ENCODE measurements at regions not wholly inside any gene's neighbourhood (a gene's known extent, or its start where the extent isn't known, plus 50 kb on each side); places are given as distances from the start of the nearest gene placed in this dataset.

GRCh38 chr14:97457575-97458085 is 660.4 kb downstream of the VRK1 start:
- no peak for DNase-seq

- no peak for DNase-seq
These were observed 661.1 kb downstream of the VRK1 start for GRCh38 chr14:97458255-97458654.

- peak in 3 of 4 experiments; percentile 4 to 18 (median 9) for DNase-seq
These were observed 661.7 kb downstream of the VRK1 start for GRCh38 chr14:97458661-97459579.

GRCh38 chr14:97462081-97462480 is 664.9 kb downstream of the VRK1 start:
- DNase-seq, result no peak

DNA sequence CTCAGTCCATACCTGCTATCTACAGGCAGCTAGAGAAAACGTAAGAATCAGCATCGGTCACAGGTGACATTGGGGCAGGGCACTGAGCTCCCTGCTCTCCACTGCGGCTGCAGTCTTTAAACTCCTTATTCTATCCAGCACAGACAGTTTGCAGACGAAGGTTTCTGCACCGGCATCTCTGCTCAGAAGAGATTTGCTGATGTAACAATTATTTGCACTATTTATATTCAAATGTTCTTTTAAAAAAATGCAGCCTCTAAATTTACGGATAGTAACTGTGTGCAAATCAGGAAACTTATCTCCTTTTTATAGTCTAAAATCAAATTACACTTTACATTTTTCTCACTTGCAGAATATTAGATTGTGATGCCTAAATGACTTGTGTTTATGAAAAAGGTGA is 671.0 kb downstream of the VRK1 start:
- no peak for DNase-seq

DNA sequence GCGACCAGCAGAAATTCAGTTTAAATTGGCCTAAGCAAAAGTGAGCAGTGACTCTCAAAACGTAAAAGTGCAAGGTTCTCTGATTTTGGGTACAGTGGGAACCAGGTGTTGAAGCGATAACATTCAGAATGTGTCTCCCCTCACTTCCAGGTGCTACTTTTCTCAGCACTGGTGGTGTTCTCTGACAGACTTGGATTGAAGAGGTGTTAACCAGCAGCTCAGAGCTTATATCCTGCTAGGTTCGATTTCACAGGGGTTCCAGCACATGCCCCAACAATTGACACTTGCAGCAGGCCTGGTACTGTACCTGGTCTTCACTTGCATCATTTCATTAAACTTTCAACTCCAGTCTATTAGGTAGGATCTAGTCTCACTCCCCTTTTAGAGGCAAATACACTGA is 680.2 kb downstream of the VRK1 start:
- DNase-seq, result no peak

- no peak for DNase-seq
These were observed 688.0 kb downstream of the VRK1 start for GRCh38 chr14:97485201-97485600.

- no peak for DNase-seq
These were observed 689.5 kb downstream of the VRK1 start for GRCh38 chr14:97486601-97487120.

DNA sequence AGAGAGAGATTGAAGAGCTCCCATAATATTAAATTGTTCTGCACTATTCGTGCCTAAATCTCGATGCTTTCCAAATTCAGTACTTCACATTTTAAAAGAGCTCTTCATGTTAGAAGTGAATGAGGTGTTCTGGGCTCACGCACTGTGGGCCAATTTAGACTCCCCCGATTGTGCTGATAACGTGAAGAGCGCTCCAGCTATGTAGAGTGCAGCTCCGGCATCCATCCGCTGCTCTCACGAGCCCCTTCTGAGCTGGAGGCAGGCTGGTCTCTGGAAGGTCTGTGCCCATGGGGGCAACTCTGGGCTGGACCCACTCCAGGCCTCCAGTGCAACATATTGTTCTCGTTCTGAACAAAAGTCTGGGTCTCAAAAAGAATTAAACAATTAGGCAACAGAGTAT is 692.6 kb downstream of the VRK1 start:
- no peak for DNase-seq

DNA sequence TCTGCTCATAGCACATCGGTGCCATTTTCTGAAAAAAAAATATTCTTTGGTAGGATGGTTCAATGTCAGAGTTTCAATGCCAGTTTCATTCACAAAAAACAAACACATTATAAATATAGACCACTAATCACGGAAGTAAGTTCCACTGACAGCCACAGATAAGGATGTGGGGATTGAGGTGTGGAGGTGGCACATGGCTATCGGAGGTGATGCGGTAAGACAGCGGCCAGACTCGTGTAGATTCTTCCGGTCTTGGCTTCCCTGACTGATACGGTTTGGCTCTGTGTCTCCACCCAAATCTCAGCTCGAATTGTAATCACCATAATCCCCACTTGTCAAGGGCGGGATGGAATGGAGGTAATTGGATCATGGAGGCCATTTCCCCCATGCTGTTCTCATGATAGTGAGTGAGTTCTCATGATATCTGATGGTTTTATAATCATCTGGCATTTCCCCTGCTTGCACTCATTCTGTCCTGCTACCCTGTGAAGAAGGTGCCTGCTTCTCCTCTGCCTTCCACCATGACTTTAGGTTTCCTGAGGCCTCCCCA is 693.4 kb downstream of the VRK1 start:
- no peak for DNase-seq

DNA sequence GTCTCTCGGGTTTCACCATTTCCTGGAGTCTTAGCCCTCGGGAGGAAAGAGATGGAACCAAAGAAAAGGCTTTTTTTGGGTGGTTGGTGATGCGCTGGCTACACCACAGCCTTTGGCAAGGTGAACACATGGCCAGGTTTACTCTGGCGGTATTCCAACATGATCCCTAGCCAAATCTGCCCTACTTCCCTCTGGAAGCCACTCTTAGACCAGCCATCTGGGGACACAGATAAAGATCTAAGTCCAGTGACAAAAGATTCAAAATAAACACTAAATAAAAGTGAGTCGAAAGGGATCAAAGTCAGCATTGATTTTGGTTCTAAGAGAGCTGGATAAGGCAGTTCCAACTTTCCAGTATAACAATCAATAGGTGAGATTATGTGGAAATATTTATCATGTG is 694.5 kb downstream of the VRK1 start:
- DNase-seq, result no peak

DNA sequence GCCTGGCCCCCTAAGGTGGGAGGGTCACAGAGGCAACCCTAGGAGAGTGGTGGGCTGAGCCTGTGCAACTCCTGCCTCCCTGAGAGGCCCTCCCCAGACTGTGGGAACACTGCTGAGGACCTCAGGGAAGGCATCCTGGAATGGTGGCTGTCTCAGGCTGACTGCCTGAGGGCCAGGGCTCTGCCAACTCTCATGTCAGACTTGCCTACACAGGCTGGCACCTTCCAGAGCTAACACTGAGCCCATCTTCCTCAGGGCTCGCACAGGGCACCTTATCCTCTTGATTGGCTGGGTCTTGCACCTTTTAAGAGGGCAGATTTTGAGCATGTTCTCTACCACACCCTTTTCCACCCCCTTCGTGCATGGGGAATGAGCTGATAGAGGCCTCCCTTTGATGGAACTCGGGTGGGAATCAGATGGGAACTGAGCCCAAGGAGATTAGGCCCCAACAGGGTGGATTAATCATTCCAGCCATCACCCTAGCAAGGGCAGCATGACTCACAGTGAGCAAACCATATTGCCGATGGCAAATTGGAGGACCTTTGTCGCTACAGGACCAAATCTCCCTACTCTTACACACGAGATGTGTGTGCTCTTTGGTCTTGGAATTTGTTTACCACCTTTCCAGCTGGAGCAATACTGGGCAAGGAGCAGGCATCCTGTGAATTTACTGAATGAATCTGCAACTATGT is 702.8 kb downstream of the VRK1 start:
- no peak for DNase-seq

DNA sequence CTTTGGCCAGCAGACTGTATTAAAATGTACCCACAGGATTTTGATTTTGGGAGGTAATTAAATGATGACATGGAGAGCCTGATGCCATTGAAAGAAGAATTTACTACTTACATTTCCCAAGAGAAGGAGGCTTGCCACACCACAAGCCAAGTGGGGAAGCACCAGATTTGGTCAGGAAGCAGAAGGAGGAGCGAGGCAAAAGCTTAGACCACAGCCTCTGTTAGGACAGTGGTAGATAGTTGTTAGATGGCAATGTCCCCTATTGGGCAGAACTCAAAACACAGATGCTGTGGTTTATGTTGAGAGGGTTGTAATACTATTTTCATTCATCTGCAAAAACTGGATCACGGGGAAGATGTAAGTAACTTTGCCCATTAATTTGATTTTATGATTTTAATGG is 709.4 kb downstream of the VRK1 start:
- DNase-seq, result peak in 1 of 4 experiments; percentile 8

GRCh38 chr14:97513891-97514290 is 716.7 kb downstream of the VRK1 start:
- no peak for DNase-seq

DNA sequence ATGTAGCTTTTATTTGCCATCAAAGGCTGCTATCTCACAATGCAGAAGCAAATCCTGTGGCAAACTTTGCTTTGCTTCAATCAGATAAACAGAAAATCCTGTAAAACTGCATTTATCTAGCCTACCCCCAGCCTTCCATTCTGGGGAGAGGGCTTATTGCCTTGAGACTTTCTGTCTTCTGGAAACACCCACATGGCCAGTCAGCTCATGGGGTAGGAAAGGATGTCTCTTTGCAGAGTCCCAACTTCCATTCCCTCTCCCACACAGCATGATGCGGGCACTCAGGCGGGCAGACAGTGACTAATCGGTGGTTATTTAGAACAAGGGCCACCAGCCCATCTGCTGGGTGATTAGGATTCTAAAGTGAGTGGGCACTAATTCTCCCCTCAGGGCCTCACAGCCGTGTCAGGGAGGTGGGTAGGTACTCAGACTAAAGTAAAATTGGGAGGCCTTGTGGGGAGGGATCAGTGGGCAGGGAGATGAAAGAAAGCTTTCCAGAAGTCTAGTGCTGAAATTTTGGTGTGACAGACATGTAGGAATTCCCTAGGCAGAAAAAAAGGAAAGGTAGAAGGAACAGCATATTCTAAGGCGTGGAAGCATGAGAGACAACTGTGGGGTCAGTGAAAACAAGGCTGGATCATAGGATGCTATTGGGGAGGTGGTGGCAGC is 720.5 kb downstream of the VRK1 start:
- peak in 3 of 4 experiments; percentile 4 to 24 (median 21) for DNase-seq

GRCh38 chr14:97523936-97524335 is 726.8 kb downstream of the VRK1 start:
- no peak for DNase-seq

DNA sequence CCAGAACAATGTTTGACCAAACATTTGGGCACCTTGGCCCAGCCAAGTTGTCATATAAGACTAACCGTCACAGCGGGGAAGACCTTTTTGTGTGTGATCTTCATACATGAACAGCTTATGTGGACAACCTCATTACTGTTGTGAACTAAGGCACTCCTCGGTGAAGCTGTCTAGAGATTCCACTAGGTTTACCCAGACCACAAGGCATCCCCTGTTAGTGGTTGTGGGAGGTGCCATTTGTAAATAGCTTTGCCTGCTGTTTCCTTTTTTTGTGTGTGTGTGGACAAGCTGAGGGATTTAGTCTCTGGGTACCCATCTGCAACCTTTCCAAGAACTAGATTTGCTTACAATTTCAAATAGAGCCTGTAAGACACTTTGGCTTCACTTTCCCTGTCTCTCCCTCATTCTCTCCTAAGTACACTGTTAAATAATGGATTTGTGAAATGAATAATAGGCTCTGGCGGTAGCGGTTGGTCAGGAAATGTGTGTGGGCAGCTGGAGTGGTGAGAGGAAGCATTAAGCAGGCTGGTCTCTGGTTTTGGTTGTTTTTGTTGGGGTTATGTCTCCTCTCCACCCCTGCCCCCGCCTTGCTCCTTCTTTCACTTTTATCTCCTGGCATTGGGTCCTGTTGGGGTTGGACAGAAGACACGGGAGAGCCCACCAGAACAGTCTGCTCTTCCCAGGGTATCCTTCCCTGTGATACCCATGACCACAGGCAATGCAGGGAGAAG is 727.6 kb downstream of the VRK1 start:
- DNase-seq, result peak; percentile 17 to 47 (median 22)

DNA sequence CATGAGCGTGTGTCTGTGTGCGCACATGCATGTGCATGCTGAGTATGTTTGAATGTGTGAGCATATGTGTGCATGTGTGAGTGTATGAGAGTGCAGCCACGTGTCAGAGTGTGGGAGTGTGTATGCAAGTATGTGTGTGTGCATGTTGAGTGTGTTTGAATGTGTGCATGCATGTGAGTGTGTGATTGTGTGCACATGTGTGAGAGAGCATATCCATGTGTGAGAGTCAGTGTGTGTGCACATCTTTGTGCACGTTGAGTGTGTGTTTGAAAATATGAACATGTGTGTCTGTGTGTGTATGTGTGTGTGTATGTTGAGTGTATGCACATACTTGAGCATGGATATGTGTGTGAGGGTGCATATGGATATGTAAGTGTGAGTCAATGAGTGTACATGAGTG is 730.8 kb downstream of the VRK1 start:
- DNase-seq, result no peak

DNA sequence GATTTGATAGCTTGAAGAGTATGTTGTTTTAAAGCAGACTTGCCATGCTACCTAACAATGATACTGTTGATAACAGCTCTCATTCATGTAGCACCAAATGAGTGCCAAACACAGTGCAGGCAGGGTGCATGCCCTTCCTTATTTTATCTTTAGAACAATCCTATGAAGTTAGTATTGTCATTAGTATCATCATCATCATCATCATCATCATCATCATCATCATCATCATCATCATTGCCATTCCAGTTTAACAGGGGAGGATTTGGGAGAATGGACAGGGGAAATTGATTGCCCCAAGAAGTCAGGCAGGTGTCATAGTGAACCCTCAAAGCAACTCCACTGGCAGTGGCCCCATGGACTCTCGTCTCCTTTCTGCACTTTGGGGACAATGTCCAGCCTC is 734.9 kb downstream of the VRK1 start:
- no peak for DNase-seq

- DNase-seq, result no peak
These were observed 739.2 kb downstream of the VRK1 start for GRCh38 chr14:97536421-97536820.

GRCh38 chr14:97538749-97539410 is 741.7 kb downstream of the VRK1 start:
- DNase-seq, result peak in 3 of 4 experiments; percentile 8 to 50 (median 48)
